HG03175 (cell line): ENCODE measurements at regions not wholly inside any gene's neighbourhood (a gene's known extent, or its start where the extent isn't known, plus 50 kb on each side); places are given as distances from the start of the nearest gene placed in this dataset.
"Not testable (repeated sequence)": the region's sequence is repeated elsewhere in the genome, so short reads cannot be mapped to it uniquely, and the experiment has no call there.

Source experiments
- ATAC-seq: cut with Tn5 transposase; IDR thresholded peaks from one replicate; pipeline ENCODE4 v1.9.1; 2021; ENCODE audit warnings: mild to moderate bottlenecking, moderate library complexity; ENCODE audit not compliant: unreplicated experiment

DNA sequence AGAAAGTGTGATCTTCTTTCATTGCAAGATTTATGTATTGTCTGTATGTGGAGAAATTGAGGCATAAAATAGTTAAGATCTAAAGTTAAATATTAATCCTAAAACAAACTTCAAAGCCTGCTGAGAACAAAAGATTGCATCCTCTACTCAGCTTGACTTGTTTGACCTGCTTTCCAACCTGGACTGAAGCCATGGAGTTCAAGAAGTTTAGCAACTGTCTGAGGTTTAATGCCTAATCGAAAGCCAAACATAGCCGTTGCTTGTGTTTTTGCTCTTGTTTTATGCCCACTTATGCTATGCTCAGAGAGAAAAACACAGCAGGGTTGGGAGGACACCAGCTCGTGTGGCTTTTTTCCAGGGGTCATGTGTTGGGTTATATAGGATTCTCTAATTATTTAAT is 135.6 kb downstream of the NUFIP1 start:
- no peak for ATAC-seq

DNA sequence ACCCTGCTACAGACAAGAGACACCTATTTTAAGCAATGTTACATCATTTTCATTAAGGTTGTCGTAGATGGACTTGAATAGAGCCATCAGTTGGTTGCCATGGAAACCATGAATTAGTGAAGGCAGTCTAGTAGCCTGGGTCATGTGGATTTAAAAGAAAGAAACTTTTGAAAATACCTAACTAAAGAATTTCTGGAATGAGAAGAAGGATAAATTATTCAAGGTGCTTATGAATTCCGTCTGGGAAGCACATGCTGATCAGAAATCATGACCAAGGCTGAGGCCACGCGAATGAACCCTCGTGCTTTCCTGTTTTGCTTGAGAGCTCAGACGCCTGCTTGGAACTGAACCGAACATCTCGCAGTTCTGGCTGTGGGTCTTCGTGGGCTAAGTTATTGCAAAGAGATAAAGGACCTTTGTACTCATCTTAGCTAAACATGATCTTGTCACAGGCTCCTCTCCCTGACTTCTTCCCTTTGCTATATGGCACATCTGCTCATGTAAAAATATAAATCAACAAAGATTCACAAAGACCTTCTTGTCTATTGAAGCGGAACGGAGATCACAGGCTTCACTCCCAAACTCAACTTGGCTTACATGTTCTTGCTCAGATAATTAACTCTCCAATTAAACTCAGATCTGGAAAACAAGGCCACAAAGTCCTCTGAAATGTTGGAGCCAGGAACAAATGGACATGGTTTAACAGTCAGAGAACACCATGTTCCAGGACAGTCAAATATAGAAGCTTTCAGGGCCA is 140.2 kb downstream of the NUFIP1 start:
- ATAC-seq, result no peak

DNA sequence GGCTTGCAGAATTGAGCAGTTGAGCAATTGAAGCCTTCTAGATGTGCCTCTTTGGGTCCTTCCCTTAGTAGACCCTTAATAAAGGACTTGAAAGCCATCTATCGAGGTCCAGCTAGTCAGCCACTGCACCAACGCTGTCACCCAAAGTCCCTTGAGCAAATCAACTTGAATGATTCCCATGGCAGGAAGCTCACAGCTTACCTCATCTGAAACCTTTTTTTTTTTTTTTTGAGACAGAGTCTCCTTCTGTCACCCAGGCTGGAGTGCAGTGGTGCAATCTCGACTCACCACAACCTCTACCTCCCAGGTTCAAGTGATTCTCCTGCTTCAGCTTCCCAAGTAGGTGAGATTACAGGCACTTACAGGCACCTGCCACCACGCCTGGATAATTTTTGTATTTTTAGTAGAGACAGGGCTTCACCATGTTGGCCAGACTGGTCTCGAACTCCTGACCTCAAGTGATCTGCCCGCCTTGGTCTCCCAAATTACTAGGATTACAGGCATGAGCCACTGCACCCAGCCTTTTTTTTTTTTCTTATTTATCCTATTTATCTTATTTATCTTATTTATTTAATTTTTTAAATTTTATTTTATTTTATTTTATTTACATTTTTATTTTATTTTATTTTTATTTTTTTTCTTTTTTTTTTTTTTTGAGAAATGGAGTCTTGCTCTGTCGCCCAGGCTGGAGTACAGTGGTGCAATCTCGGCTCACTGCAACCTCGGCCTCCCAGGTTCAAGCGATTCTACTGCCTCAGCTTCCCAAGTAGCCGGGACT is 143.8 kb downstream of the NUFIP1 start:
- ATAC-seq, result not testable (repeated sequence)

DNA sequence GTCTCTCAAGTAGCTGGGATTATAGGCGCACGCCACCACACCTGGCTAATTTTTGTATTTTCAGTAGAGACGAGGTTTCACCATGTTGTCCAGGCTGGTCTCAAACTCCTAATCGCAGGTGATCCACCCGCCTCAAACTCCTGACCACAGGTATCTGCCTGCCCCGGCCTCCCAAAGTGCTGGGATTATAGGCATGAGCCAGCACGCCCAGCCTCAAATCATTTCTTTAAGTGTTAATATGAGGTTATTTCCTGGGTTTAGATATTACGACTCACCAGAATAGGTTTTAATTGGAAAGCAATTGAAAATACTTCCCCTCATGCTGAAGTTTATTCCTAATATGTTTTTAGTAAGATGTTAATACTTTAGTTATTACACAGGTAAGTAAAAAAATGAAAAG is 144.5 kb downstream of the NUFIP1 start:
- no peak for ATAC-seq

DNA sequence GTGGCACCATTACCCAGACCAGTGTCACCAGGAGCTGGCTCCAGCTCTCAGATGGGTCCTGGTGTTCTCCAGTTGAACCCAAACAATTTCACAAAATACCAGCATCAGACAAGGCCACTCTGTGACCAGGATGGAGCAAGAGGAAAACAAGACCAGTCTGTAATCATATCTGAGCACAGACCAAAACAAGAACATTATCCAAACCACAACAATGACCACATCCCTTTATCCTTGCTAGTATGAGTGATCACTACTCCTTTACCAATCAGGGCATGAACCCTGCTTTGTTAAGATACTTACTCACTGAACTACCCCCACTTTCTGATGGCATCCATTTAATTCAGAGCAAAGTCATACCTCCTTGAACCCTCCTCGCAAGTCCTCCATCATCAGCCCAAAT is 145.9 kb downstream of the NUFIP1 start:
- no peak for ATAC-seq

DNA sequence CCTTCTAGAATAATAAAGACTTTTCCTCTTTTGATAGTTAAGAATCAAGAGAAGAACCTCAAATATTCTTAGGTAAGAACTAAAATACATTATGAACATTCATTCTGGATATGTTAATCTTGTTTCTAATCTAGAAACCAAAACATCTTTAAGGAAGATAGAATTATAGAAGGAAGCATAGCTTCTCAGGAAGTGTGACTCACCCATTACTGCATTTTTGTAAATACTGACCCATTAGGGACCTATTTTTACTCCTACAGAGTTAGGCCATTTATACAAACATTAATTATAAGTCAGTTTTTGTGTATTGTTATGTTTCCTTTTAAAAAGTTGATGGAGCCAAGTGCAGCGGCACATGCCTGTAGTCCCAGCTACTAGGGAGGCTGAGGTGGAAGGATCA is 147.1 kb downstream of the NUFIP1 start:
- no peak for ATAC-seq

DNA sequence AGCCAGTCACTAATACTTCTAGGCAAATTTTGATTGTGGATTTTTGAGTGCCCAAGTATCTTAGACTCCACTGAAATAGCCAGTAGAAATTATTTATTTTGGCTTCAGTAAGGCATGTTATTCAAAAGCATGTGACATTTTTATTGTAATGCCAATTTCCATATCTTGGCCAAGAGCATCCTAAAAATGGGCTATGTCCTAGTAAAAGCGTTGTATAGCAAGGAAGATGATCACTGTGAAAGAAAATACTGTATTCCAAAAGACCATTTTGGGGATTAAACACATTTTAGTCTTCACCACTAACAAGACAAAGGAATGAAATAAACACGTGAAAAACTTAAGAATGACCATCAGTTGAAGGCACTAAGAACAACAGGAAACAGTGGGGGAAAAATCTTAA is 149.1 kb downstream of the NUFIP1 start:
- ATAC-seq, result no peak

DNA sequence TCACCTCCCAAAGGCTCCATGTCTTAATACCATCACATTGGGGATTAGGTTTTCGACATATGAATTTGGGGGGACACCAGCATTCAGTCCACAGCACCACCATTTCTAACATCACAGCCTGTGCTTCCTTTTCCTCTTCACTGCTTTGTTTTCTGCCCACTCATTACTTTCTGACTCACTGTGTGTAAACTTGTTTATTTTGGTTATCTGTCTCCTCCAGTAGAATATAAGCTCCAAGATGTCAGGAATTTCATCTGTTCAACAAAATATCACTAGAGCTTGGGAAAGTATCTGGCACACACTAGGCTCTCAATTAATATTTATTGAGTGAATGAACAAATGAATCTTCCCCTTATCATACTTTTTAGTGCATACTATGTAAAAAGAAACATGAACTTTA is 152.0 kb downstream of the NUFIP1 start:
- ATAC-seq, result no peak

DNA sequence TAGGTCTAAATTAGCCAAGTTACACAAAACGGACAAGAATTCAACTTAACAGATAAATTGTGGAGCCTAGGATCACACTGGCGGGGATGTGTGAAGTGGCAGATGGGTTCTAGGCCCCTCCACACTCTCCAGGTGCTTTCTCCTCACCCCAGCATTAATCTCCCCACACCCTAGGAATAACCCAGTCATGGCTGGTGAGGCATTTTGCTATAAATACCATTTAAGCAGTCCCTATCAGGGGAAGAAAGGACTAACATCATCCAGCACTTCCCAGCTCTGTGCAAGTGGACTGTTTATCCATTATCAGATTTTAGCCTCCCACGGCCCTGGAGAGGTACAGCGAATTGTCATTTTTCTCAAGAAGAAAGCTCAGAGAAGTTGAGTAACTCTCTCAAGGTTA is 154.9 kb downstream of the NUFIP1 start:
- ATAC-seq, result no peak

DNA sequence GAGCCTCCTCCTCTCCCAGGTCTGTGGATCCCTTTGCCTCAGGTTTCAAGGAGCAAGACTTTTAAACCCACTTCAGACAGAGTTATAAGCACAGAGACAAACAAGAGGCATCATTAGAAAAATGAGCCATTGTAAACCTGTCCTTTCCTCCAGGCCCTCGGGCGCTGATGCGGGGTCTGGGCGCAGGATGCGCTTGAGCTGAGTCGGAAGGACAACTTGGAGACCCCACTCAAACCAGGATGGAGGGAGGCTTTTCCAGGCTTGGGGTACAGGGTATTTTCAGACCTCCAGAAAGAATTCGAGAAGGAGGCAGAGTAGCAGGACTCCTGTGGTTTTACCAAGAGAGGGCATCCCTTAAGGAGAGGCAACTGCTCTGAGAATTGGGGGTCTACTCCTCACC is 155.6 kb downstream of the NUFIP1 start:
- ATAC-seq, result no peak

DNA sequence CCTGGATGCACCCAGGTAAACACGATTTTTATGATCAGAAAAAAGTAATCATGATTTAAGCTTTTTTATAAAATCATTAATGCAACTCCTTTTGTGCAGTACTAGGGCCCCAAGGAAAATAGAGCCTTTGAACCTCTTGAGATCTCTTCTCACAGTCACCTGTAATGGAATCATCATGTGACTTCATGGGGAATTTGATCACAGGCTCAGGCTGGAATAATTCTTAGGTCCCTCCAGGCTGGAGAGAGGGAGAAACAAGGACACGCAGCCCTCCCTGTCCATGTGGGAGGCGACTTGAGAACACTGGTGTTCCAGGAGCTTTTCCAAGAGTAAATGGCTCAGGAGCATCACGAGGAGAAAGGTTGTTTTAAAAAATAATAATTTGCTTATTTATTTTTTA is 156.1 kb downstream of the NUFIP1 start:
- no peak for ATAC-seq

DNA sequence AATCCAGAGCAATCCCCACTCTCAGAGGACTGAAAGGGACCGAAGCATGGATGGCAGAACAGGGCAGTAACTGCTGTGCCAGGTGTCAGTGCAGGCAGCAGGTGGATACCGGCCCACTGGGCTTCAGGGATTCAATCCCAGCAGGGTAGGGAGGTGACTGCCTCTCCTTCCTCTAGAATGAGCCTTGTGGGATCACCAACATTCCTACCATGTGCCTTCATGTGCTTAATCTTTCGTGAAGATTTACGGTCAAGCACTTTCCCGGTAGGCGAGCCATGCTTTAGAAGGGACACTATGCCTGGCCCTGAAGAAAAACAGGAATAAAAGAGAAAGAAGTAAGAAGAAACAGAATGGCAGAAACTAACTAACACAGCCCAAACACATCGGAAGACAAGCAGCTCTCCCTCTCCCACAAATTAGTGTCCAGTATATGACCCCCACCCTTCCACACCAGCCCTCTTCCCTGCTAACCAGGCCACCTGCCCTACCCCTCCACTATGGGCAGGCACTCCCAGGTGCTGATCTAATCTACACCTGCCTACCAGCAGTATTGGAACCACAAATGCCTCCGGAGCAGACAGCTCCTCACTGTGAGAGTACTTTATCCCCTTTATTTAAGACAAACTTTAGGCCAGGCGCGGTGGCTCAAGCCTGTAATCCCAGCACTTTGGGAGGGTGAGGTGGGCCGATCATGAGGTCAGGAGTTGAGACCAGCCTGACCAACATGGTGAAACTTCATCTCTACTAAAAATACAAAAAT is 162.5 kb downstream of the NUFIP1 start:
- no peak for ATAC-seq

DNA sequence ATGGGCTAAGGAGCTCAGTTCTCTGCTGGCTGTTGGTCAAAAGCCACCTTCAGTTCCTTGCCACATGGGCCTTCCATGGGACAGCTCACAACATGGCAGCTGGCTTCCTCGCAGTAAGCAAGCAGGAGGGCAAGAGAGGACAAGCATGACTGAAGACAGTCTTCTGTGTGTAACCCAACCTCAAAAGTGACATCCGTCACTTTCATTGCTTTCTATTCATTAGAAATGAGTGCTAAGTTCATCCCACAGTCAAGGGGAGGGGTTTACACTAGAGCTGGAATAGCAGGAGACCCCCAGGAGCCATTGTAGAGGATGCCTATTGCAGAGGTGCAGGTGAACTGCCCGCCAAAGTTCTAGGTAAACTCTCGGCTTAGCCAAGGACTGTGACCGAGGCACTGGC is 163.3 kb downstream of the NUFIP1 start:
- no peak for ATAC-seq

DNA sequence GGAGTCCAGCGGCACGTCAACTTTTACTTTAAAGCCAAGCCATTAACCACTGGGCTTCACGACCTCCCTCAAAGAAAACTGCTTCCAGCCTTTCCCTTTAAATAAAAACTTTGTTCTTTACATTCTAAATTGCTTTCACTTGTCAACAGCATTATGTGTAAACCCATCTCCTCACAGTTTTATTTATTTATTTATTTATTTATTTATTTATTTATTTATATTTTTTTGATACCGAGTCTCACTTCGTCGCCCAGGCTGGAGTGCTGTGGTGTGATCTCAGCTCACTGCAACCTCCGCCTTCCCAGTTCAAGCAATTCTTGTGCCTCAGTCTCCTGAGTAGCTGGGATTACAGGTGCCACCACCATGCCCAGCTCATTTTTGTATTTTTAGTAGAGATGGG is 165.7 kb downstream of the NUFIP1 start:
- not testable (repeated sequence) for ATAC-seq

DNA sequence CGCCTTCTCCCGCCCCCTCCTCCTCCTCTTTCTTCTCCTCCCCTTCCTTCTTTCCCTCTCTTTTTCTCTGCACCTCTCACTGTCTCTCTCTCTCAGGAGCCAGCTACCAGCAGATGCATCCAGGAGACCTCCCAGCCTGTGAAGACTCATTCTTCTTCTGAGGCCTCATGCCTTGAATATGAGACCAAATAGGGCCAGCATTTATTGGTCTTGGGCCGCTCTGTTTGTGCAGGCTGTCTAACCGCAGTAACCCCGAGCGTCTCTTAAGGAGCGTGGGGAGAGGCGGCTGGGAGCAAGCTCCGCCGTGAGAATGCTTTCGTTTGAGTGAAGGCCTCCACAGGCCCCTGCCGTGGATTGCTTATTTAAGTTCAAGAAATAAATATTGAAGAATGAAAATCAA is 167.0 kb downstream of the NUFIP1 start:
- no peak for ATAC-seq

DNA sequence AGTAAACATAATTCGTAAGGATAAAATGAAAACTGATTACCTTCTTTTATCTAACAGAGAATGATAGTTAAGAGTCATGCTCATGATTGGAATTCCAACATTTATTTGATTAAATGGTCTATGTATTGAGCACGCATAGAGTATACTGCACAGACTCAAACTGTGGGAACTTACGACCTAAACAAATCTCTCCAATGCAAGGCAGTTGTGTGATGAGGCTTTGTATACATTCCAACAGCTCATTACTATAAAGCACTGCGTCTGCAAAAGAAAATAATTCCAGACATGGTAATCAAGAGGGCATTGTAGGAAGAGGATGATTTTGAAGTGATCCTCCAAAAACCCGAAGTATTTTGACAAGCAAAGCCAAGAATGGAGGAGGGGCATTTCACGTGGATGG is 169.5 kb downstream of the NUFIP1 start:
- ATAC-seq, result no peak

DNA sequence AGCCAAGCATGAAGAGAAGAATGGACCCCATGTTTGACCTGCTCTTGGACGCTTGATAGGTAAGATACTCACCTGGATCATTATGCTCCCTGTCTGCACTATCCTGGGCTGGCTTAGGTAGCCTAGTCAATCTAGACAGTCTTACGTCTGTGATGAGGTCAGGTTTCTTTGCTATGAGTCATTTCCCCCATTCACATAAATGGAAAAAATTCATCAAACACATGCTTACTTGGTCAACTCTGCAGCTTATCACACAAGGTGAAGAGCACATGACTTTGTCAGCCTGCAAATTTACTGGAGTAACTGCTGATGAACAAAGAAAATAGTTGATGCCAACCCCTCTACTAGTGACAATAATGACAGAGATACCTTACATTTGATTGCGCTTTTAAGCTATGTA is 170.0 kb downstream of the NUFIP1 start:
- ATAC-seq, result no peak

DNA sequence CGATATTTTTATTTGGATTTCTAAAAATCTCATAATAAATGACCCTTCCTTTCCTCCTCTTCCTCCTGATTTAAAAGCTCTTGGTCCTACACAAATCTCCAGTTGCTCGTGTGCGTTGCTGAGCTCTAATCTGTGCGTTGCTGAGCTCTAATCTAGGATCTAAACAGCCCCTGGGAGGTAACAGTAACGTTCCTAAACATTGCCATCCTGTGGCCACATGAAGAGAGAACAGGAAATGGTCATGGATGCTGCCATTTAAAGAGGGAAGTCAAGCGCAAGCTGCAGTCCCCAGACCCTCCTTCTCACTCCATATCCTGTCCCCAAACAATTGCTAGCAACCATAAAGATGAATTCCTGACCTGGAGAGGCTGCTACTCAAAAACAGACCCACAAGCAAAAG is 170.8 kb downstream of the NUFIP1 start:
- no peak for ATAC-seq

DNA sequence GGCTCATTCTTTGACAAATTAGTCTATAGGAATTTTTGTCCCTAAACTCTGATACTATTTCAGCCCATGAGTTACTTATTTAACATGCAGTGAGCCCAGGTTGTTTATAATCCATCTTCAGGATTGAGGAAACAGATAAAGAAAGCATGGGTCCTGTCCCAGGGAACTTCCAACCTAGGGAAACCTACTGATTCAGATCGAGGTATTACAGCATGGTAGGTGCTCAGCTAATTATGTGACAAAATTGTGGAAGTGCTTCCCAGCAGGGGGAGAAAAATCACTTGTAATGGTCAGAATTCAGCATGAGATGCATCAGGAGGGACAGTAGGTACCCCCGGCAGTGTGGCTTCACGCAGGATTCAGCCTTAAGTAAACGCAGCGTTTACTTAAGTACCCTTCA is 171.3 kb downstream of the NUFIP1 start:
- ATAC-seq, result no peak

DNA sequence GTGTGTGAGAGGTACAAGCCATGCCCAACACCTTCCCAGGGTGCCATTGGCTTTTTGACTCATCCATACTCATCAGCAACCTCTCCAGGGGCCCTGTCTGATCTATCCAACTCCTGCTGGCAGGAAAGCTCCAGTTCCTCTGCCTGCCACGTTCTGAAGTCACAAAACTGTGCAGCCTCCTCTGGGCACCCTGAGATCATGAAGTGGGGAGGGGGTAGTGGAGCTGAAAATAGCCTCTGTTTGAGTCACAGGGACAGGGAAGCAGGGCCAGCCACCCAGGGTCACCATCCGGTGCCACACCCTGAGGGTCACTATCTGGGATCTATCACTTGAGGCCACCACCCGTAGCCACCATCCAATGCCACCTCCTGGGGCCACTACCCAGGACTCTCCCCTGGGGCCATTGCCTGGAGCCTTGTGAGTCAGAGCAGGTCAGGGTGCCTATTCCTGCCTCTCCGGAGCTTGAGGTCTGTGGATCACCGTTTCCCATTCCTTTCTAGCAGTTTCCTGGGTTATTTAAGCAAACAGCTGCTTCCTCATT is 172.1 kb downstream of the NUFIP1 start:
- no peak for ATAC-seq

DNA sequence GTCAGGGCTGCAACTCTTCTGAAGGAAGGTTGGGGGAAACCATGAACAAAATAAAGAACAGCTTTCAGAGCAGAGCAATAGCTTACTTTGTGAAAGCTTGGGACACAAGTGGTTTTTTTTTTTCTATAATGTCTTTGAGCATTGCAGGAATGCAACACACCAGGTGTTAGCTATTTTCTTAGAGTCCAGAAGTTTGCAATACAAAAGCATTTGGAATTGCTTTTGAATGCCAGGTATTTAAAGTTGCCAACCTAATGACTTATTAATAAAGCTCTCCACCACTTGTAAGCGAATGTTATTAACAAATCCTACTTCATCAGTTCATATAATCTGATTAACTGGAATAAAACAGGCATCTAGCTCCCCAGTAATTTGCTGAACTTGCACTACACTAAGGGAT is 172.6 kb downstream of the NUFIP1 start:
- ATAC-seq, result no peak

DNA sequence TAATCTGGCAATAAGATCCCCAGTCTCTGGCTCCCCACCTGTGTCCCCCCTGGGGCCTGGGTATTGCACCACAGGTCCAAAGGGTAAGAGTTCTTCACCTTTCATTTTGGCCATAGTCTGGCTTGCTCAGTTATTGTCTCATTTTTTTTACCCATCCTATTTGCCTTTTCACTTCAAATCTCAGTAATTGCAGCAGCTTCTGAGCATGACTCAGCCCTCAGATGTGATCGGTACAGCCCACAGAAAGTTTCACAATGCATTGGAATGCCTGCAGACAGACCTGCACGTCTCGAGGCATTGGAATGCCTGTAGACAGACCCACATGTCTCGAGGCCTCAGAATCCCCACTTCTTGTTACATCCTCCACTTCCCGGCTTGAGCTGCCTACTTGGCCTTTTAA is 173.6 kb downstream of the NUFIP1 start:
- no peak for ATAC-seq
